NB4 (cell line): ENCODE measurements at regions not wholly inside any gene's neighbourhood (a gene's known extent, or its start where the extent isn't known, plus 50 kb on each side); places are given as distances from the start of the nearest gene placed in this dataset.

Experiments
- DNase-seq: peaks from one replicate; pipeline ENCODE4 v3.0.0; 2010; ENCODE audit warnings: low read depth
- H3K4me3 ChIP-seq: one replicate; pipeline ENCODE4 v1.5.1; 2011; ENCODE audit warnings: mild to moderate bottlenecking, low read depth, low read length, moderate library complexity
- MYC ChIP-seq: IDR thresholded peaks from 2 replicates; pipeline ENCODE4 v1.6.1; 2011; ENCODE audit warnings: low read depth, low read length
- POLR2A ChIP-seq: IDR thresholded peaks from 2 replicates; pipeline ENCODE4 v1.6.1; 2011; ENCODE audit warnings: mild to moderate bottlenecking; ENCODE audit not compliant: insufficient read length; ENCODE audit errors: extremely low read depth
- TF ChIP-seq, protein P1 (sequence below): IDR thresholded peaks from one replicate; pipeline ENCODE4 v1.5.1; 2012; ENCODE audit warnings: low read depth, low read length
- TF ChIP-seq, protein P2 (sequence below): IDR thresholded peaks from 2 replicates; pipeline ENCODE4 v1.6.1; 2011; ENCODE audit warnings: low read depth, low read length

DNA sequence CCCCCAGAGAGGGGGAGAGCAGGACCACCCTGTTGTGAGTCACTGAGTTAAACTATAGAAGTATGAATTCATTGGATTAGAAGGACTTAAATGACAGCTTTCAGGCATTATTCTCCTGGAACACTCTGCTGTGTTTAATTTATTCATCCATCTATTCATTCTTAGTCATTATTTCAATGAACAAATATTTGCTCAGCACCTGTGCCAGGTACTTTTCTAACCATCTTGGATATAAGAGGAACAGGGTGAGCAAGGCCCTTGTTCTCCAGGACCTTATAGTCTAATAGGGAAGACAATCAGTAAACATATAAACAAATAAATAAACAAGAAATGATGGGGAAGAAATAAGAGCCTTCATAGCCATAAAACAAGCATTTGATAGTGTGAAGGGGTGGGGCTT is 483.9 kb upstream of the BRINP1 start:
- TF ChIP-seq POLR2A (no peak), MYC (no peak)
- TF ChIP-seq, protein P1, sequence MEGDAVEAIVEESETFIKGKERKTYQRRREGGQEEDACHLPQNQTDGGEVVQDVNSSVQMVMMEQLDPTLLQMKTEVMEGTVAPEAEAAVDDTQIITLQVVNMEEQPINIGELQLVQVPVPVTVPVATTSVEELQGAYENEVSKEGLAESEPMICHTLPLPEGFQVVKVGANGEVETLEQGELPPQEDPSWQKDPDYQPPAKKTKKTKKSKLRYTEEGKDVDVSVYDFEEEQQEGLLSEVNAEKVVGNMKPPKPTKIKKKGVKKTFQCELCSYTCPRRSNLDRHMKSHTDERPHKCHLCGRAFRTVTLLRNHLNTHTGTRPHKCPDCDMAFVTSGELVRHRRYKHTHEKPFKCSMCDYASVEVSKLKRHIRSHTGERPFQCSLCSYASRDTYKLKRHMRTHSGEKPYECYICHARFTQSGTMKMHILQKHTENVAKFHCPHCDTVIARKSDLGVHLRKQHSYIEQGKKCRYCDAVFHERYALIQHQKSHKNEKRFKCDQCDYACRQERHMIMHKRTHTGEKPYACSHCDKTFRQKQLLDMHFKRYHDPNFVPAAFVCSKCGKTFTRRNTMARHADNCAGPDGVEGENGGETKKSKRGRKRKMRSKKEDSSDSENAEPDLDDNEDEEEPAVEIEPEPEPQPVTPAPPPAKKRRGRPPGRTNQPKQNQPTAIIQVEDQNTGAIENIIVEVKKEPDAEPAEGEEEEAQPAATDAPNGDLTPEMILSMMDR, result no peak
- TF ChIP-seq, protein P2, sequence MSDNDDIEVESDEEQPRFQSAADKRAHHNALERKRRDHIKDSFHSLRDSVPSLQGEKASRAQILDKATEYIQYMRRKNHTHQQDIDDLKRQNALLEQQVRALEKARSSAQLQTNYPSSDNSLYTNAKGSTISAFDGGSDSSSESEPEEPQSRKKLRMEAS, result no peak
- H3K4me3 ChIP-seq, result no peak overlapping the region
- DNase-seq, result no peak

DNA sequence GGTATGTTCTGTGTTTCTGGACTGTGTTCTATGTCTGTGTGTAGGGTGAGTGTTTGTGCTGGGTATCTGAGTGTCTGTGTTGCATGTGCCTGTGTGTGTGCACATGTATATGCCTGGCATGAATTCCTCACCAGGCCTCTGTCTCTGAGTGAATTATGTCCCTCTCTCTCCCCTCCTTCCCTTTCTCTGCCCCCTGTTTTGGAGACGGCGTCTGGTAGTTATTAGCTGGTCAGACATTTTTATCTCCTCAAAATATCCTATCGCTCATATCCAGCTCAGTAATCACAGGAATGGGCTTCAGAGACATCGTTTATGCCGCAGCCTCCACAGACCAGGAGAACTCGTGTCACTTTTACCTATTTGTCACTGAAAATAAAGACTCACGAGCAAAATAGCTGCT is 483.2 kb upstream of the BRINP1 start:
- TF ChIP-seq POLR2A, result no peak
- TF ChIP-seq, protein P1, result no peak
- TF ChIP-seq, protein P2, result no peak
- no peak for TF ChIP-seq MYC
- no peak for DNase-seq
- H3K4me3 ChIP-seq, result no peak overlapping the region

DNA sequence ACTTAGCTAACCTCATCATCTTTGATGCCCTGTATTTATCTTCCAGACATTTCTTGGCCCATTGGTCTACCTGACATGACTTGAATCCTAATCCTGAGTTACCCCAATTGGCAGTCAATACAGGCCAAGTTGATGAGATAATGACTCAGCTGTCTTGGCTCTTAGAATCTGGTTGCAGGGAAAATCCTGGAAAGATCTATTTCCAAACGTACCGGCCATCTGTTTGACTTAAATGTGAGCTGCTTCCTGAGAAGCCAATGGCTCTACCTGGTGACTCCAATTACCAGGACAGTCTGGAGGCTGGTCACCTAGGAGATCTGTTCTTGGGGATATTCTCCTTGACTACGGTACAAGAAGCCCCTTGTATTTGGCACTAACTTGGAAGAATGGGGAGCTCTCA is 475.2 kb upstream of the BRINP1 start:
- H3K4me3 ChIP-seq, result no peak overlapping the region
- TF ChIP-seq MYC (no peak), POLR2A (no peak)
- TF ChIP-seq, protein P1, result no peak
- TF ChIP-seq, protein P2, result no peak
- DNase-seq, result no peak

DNA sequence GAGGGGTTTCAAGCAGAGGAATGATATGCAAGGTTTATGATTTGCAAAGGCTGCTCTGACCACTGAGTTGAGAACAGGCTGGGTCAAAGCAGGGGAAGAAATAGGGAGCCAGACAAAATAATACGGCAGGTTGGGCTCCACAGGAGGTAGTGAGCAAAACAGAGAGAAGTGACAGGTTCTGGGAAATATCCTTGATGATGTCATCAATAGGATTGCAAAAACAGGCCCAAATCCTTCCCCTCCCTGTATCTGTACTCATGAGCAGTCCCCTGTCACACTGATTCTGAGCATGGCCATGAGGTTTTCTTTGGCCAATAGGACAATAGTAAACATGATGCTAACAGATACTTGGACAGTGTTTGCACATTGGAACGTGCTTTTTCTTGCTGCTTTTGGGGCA is 471.8 kb upstream of the BRINP1 start:
- no peak for DNase-seq
- H3K4me3 ChIP-seq, result no peak overlapping the region
- TF ChIP-seq MYC (no peak), POLR2A (no peak)
- TF ChIP-seq, protein P1, result no peak
- TF ChIP-seq, protein P2, result no peak

DNA sequence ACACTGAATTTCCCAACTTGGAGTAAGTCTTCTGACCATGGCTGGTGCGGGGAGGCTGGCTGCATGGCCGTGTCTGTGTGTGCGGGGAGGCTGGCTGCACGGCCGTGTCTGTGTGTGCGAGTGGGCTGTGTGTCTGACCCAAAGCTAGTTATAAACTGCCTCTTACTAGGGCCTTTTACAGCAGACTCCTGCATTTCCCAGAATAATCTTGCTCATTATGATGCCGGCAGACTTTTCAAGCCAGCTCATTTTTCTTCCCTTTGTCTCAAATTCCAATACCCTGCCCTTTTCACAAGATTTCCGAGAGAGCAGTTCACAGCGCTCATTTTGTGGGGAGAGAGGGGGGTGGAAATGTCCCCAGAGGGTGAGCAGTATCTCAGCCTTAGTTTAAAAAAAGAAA is 470.7 kb upstream of the BRINP1 start:
- no peak overlapping the region for H3K4me3 ChIP-seq
- TF ChIP-seq, protein P1, result no peak
- TF ChIP-seq POLR2A (no peak), MYC (no peak)
- TF ChIP-seq, protein P2, result no peak
- no peak for DNase-seq

DNA sequence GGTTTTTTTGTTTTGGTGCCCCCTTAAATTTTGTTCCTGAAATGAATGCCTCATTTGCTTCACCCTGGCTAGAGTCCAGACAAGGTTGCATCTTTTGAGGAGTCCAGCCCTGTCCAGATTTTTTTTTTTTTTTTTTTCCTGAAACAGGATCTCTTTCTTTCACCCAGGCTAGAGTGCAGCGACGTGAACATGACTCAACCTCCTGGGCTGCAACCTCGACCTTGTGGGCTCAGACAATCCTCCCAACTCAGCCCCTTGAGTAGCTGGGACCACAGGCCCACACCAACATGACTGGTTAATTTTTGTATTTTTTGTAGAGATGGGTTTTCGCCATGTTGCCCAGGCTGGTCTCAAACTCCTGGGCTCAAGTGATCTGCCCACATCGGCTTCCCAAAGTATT is 469.0 kb upstream of the BRINP1 start:
- TF ChIP-seq, protein P2, result no peak
- no peak for DNase-seq
- no peak overlapping the region for H3K4me3 ChIP-seq
